ENCODE measurements at regions not wholly inside any gene's neighbourhood (a gene's known extent, or its start where the extent isn't known, plus 50 kb on each side); places are given as distances from the start of the nearest gene placed in this dataset.

- no peak for DNase-seq (ENCODE audit: low spot score)
- TF ChIP-seq CTCF (IDR thresholded peaks at IDR 0.05; ENCODE audit: extremely low read depth, missing control alignments), result no peak
Measured at GRCh38 chr3:146818866-146819265, 213.7 kb upstream of the PLSCR5 start.

- DNase-seq (ENCODE audit: low spot score), result no peak
- TF ChIP-seq CTCF (IDR thresholded peaks at IDR 0.05; ENCODE audit: extremely low read depth, missing control alignments), result no peak
Measured at GRCh38 chr3:146818301-146818700, 213.2 kb upstream of the PLSCR5 start.

GRCh38 chr3:146817704-146818103 lies 212.6 kb upstream of the PLSCR5 start:
- DNase-seq (ENCODE audit: low spot score), result no peak

GRCh38 chr3:146814601-146815315 lies 209.6 kb upstream of the PLSCR5 start:
- DNase-seq (ENCODE audit: low spot score), result no peak

More at GRCh38 chr3:146817704-146818103, 212.6 kb upstream of the PLSCR5 start:
- no peak for TF ChIP-seq CTCF (IDR thresholded peaks at IDR 0.05; ENCODE audit: extremely low read depth, missing control alignments)

GRCh38 chr3:146813496-146813895 lies 208.3 kb upstream of the PLSCR5 start:
- no peak for DNase-seq (ENCODE audit: low spot score)
- no peak for TF ChIP-seq CTCF (IDR thresholded peaks at IDR 0.05; ENCODE audit: extremely low read depth, missing control alignments)

More at GRCh38 chr3:146814601-146815315, 209.6 kb upstream of the PLSCR5 start:
- TF ChIP-seq CTCF (IDR thresholded peaks at IDR 0.05; ENCODE audit: extremely low read depth, missing control alignments), result no peak

GRCh38 chr3:146803745-146804144 lies 198.6 kb upstream of the PLSCR5 start:
- DNase-seq (ENCODE audit: low spot score), result no peak
- no peak for TF ChIP-seq CTCF (IDR thresholded peaks at IDR 0.05; ENCODE audit: extremely low read depth, missing control alignments)

- DNase-seq (ENCODE audit: low spot score), result no peak
- no peak for TF ChIP-seq CTCF (IDR thresholded peaks at IDR 0.05; ENCODE audit: extremely low read depth, missing control alignments)
Measured at GRCh38 chr3:146801492-146801891, 196.3 kb upstream of the PLSCR5 start.
